Embryonic facial prominence (tissue), 1 donor: ENCODE measurements at regions not wholly inside any gene's neighbourhood (a gene's known extent, or its start where the extent isn't known, plus 50 kb on each side); places are given as distances from the start of the nearest gene placed in this dataset.
"Not testable (repeated sequence)": the region's sequence is repeated elsewhere in the genome, so short reads cannot be mapped to it uniquely, and the experiment has no call there.

Experiments used
- DNase-seq: peaks from one replicate; pipeline ENCODE4 v3.0.0-alpha.2; 2016; ENCODE audit errors: extremely low spot score

- no peak for DNase-seq
Observed at GRCh38 chr1:218931324-218931723, 242.4 kb upstream of the LYPLAL1 start.

GRCh38 chr1:218933513-218933912, 240.2 kb upstream of the LYPLAL1 start:
- no peak for DNase-seq

- not testable (repeated sequence) for DNase-seq
Observed at GRCh38 chr1:218935408-218935807, 238.3 kb upstream of the LYPLAL1 start.

GRCh38 chr1:218938259-218938658, 235.4 kb upstream of the LYPLAL1 start:
- DNase-seq: no peak

GRCh38 chr1:218939095-218939494, 234.6 kb upstream of the LYPLAL1 start:
- no peak for DNase-seq

GRCh38 chr1:218942431-218942830, 231.2 kb upstream of the LYPLAL1 start:
- DNase-seq: no peak

- DNase-seq: no peak
Observed at GRCh38 chr1:218943371-218943770, 230.3 kb upstream of the LYPLAL1 start.

- no peak for DNase-seq
Observed at GRCh38 chr1:218945050-218945449, 228.6 kb upstream of the LYPLAL1 start.

GRCh38 chr1:218946147-218946546, 227.5 kb upstream of the LYPLAL1 start:
- DNase-seq: no peak

GRCh38 chr1:218948446-218948845, 225.2 kb upstream of the LYPLAL1 start:
- DNase-seq: no peak

GRCh38 chr1:218953386-218953785, 220.3 kb upstream of the LYPLAL1 start:
- DNase-seq: no peak

- no peak for DNase-seq
Observed at GRCh38 chr1:218957971-218958370, 215.7 kb upstream of the LYPLAL1 start.

- DNase-seq: no peak
Observed at GRCh38 chr1:218959784-218960183, 213.9 kb upstream of the LYPLAL1 start.

- no peak for DNase-seq
Observed at GRCh38 chr1:218964471-218965185, 209.1 kb upstream of the LYPLAL1 start.

- DNase-seq: no peak
Observed at GRCh38 chr1:218965821-218966220, 207.9 kb upstream of the LYPLAL1 start.

GRCh38 chr1:218967254-218967653, 206.4 kb upstream of the LYPLAL1 start:
- DNase-seq: no peak

GRCh38 chr1:218967836-218968235, 205.8 kb upstream of the LYPLAL1 start:
- DNase-seq: no peak

GRCh38 chr1:218969006-218969405, 204.7 kb upstream of the LYPLAL1 start:
- no peak for DNase-seq

GRCh38 chr1:218970397-218970990, 203.2 kb upstream of the LYPLAL1 start:
- no peak for DNase-seq

GRCh38 chr1:218971156-218971555, 202.5 kb upstream of the LYPLAL1 start:
- DNase-seq: peak; percentile 57

GRCh38 chr1:218980881-218981280, 192.8 kb upstream of the LYPLAL1 start:
- DNase-seq: no peak

- no peak for DNase-seq
Observed at GRCh38 chr1:218982482-218982881, 191.2 kb upstream of the LYPLAL1 start.

- no peak for DNase-seq
Observed at GRCh38 chr1:218983433-218983832, 190.2 kb upstream of the LYPLAL1 start.

- DNase-seq: no peak
Observed at GRCh38 chr1:218983848-218984247, 189.8 kb upstream of the LYPLAL1 start.
